RWPE2 (cell line): ENCODE measurements at regions not wholly inside any gene's neighbourhood (a gene's known extent, or its start where the extent isn't known, plus 50 kb on each side); places are given as distances from the start of the nearest gene placed in this dataset.

Experiments
- ATAC-seq: fragments of 200-7000 bp; cut with Tn5 transposase; 3 replicates; pipeline ENCODE4 v1.9.1; 2021; ENCODE audit warnings: low read depth
- DNase-seq: peaks from one replicate; pipeline ENCODE4 v3.0.0-alpha.2; 2020; ENCODE audit warnings: low spot score
- H3K27ac ChIP-seq: fragments of 450-650 bp; 2 replicates; pipeline ENCODE4 v1.5.1; 2017; ENCODE audit warnings: mild to moderate bottlenecking; ENCODE audit not compliant: poor library complexity, severe bottlenecking
- H3K27me3 ChIP-seq: fragments of 250-450 bp; sonication (Bioruptor Pico); 2 replicates; pipeline ENCODE4 v1.5.1; 2021; ENCODE audit warnings: mild to moderate bottlenecking, moderate library complexity; ENCODE audit not compliant: insufficient read depth, poor library complexity, severe bottlenecking
- H3K36me3 ChIP-seq: fragments of 250-450 bp; sonication (Bioruptor Pico); 2 replicates; pipeline ENCODE4 v1.5.1; 2020; ENCODE audit warnings: low read depth, mild to moderate bottlenecking, moderate library complexity
- H3K4me1 ChIP-seq: fragments of 250-450 bp; sonication (Bioruptor Pico); 2 replicates; pipeline ENCODE4 v1.5.1; 2021; ENCODE audit warnings: mild to moderate bottlenecking, moderate library complexity; ENCODE audit not compliant: insufficient read depth, poor library complexity, severe bottlenecking
- H3K4me3 ChIP-seq: fragments of 250-450 bp; sonication (Bioruptor Pico); 2 replicates; pipeline ENCODE4 v1.5.1; 2021; ENCODE audit warnings: mild to moderate bottlenecking, moderate library complexity; ENCODE audit not compliant: severe bottlenecking
- H3K9me3 ChIP-seq: fragments of 250-450 bp; sonication (Bioruptor Pico); 2 replicates; pipeline ENCODE4 v1.5.1; 2021; ENCODE audit warnings: mild to moderate bottlenecking, moderate library complexity; ENCODE audit not compliant: severe bottlenecking
- CTCF ChIP-seq: fragments of 450-650 bp; IDR thresholded peaks from one replicate; pipeline ENCODE4 v1.5.1; 2017; ENCODE audit warnings: mild to moderate bottlenecking, moderate library complexity; ENCODE audit not compliant: poor library complexity, severe bottlenecking

DNA sequence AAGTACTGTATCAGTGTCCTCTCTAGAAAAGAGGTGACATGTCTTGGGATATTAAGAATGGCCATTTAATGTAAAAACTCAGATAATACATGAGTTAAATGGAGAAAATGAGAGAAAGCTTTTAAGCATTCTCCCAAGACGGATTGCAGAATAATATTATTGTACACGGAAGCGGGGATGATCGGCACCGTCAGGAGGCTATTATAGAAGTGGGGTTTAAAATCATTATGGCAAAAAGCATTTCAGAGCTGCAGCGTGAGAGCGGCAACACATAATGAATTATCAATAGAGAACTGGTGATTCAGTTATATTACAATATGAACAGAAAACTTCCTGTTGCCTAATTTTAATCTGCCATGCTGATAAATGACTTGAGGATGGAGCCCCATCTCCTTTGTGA is 261.7 kb upstream of the IRX3 start:
- DNase-seq, result no peak
- peaks cover 6% of the 10 kb centered on the region for H3K27me3 ChIP-seq
- no peak overlapping the region for H3K4me3 ChIP-seq
- no peak for ATAC-seq
- no peaks in the 10 kb centered on the region for H3K36me3 ChIP-seq
- no peak overlapping the region for H3K27ac ChIP-seq
- no peaks in the 10 kb centered on the region for H3K4me1 ChIP-seq
- no peak for TF ChIP-seq CTCF
- H3K9me3 ChIP-seq, result no peaks in the 10 kb centered on the region

DNA sequence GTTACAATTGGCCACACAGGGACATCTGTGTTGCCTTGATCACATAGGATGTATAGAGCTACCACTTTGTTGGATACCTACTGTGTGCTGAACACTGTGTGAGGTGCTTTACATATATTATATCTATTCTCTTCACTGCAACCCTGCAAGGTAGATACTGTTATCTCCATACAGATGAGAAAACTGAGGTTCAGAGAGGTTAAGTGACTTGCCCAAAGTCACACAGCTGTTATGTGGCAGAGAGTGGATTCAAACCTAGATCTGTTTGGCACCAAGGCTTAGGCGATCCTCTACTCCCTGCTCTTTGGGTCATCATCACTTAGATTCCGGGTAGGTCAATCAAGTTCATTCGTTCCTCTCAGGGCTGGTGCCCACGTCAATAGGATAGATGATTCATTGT is 260.5 kb upstream of the IRX3 start:
- Histone ChIP-seq H3K27me3 (peaks cover 6% of the 10 kb centered on the region), H3K9me3 (no peaks in the 10 kb centered on the region), H3K4me3 (no peak overlapping the region), H3K4me1 (no peaks in the 10 kb centered on the region), H3K36me3 (no peaks in the 10 kb centered on the region), H3K27ac (no peak overlapping the region)
- no peak for DNase-seq
- ATAC-seq, result no peak
- TF ChIP-seq CTCF, result no peak

GRCh38 chr16:54546521-54546920 is 259.9 kb upstream of the IRX3 start:
- ATAC-seq (no peak), DNase-seq (no peak)
- Histone ChIP-seq H3K9me3 (no peaks in the 10 kb centered on the region), H3K27ac (no peak overlapping the region), H3K36me3 (no peaks in the 10 kb centered on the region), H3K27me3 (peaks cover 12% of the 10 kb centered on the region), H3K4me3 (no peak overlapping the region), H3K4me1 (no peaks in the 10 kb centered on the region)
- no peak for TF ChIP-seq CTCF

DNA sequence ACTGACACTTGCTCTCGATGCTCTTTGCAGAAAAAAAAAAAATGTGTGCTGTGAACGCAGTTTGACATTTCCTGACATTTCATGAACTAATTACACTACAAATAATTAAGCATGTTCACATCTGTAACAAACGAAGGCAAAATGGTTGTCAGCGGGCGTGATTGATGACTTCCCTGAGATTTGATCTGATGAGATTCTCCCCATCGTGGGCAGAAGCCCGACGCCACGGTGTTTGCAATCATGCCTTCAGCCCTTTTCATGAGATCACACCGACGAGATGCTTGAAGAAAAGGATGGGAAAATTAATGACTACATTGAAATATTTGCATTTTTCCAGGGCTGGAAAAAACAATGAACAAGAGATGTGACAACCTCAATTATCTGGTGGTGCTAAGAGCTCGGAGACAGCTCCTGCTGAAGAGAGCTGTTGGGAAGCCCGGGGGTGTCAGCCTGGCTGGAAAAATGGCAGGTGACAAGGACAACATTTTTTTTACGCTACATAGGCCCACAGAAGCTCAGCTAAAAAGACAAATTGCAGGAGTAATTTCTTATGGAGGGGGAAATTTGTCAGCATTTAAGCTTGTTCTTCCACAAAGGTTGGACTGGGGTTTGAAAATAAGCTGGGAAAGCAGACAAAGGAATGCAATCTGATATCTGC is 259.4 kb upstream of the IRX3 start:
- ATAC-seq (no peak), DNase-seq (no peak)
- no peak overlapping the region for H3K27ac ChIP-seq
- H3K36me3 ChIP-seq, result no peaks in the 10 kb centered on the region
- H3K27me3 ChIP-seq, result peaks cover 13% of the 10 kb centered on the region
- TF ChIP-seq CTCF, result no peak
- H3K9me3 ChIP-seq, result no peaks in the 10 kb centered on the region
- no peak overlapping the region for H3K4me3 ChIP-seq
- no peaks in the 10 kb centered on the region for H3K4me1 ChIP-seq

- Histone ChIP-seq H3K36me3 (no peaks in the 10 kb centered on the region), H3K4me3 (no peak overlapping the region), H3K27me3 (peaks cover 13% of the 10 kb centered on the region), H3K27ac (no peak overlapping the region), H3K4me1 (no peaks in the 10 kb centered on the region), H3K9me3 (no peaks in the 10 kb centered on the region)
- TF ChIP-seq CTCF, result no peak
- DNase-seq (no peak), ATAC-seq (no peak)
Observed at GRCh38 chr16:54544553-54545180, 258.1 kb upstream of the IRX3 start.
